ENCODE measurements at regions not wholly inside any gene's neighbourhood (a gene's known extent, or its start where the extent isn't known, plus 50 kb on each side); places are given as distances from the start of the nearest gene placed in this dataset.

DNA sequence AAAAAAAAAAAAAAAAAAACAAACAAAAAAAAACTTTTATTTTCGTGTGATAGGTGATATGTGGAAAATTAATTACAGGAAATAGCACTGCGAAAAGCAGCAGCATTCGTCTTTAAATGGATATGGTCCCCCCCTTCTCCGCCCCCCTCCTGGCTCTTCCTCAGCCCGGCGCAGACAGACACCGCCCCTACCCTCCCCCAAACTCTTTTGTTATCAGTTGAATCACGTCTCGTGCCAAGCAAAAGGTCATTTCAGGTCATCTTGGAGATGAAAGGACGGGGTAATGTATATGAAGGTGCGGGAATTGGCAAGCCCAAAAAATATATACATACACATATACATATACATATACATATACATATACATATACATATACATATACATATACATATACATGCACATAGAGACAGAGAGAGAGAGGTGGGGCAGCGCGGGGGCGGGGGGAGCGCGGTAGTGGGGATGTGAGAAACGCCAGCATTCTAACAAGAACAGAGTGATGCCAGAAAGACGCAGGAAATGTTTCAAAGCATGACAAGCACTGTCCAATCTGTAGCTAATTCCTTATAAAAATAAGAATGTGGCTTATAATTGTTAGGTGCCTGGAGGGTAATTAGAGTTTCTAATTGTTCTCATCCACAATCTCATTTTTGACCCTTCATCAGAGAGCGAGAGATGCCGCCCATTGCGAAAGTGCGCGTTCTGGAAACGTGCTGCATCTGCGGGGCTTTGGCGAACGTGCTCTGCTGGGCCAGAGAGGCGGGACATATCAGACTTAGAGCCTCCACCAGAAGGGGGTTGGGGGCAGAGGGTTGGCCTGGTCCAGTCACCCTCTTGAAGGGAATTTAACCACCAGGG, 214.5 kb upstream of the UBASH3B start:
- Mint-ChIP-seq H3K4me3 (ENCODE audit: unreplicated experiment) (peak overlapping the region; percentile 66), H3K27me3 (ENCODE audit: low read depth) (peaks cover 4% of the 10 kb centered on the region), H3K4me1 (ENCODE audit: low read depth) (peaks cover 12% of the 10 kb centered on the region), H3K9me3 (ENCODE audit: low read depth) (no peaks in the 10 kb centered on the region), H3K27ac (ENCODE audit: unreplicated experiment) (peak overlapping the region; percentile 28), H3K36me3 (ENCODE audit: low read depth) (no peaks in the 10 kb centered on the region)
- TF ChIP-seq, protein P1, sequence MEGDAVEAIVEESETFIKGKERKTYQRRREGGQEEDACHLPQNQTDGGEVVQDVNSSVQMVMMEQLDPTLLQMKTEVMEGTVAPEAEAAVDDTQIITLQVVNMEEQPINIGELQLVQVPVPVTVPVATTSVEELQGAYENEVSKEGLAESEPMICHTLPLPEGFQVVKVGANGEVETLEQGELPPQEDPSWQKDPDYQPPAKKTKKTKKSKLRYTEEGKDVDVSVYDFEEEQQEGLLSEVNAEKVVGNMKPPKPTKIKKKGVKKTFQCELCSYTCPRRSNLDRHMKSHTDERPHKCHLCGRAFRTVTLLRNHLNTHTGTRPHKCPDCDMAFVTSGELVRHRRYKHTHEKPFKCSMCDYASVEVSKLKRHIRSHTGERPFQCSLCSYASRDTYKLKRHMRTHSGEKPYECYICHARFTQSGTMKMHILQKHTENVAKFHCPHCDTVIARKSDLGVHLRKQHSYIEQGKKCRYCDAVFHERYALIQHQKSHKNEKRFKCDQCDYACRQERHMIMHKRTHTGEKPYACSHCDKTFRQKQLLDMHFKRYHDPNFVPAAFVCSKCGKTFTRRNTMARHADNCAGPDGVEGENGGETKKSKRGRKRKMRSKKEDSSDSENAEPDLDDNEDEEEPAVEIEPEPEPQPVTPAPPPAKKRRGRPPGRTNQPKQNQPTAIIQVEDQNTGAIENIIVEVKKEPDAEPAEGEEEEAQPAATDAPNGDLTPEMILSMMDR (IDR thresholded peaks at IDR 0.05) = no peak
- DNase-seq (ENCODE audit: low spot score) = no peak

GRCh38 chr11:122439866-122440810, 215.4 kb upstream of the UBASH3B start:
- peak overlapping the region; percentile 2 for H3K27ac Mint-ChIP-seq (ENCODE audit: unreplicated experiment)

GRCh38 chr11:122436188-122436555, 219.3 kb upstream of the UBASH3B start:
- TF ChIP-seq, protein P1 (IDR thresholded peaks at IDR 0.05) = no peak
- peaks cover 12% of the 10 kb centered on the region for H3K4me1 Mint-ChIP-seq (ENCODE audit: low read depth)
- H3K27me3 Mint-ChIP-seq (ENCODE audit: low read depth) = peaks cover 6% of the 10 kb centered on the region
- DNase-seq (ENCODE audit: low spot score) = no peak
- H3K4me3 Mint-ChIP-seq (ENCODE audit: unreplicated experiment) = no peak overlapping the region
- no peak overlapping the region for H3K27ac Mint-ChIP-seq (ENCODE audit: unreplicated experiment)
- H3K36me3 Mint-ChIP-seq (ENCODE audit: low read depth) = no peaks in the 10 kb centered on the region
- H3K9me3 Mint-ChIP-seq (ENCODE audit: low read depth) = no peaks in the 10 kb centered on the region

More at GRCh38 chr11:122439866-122440810, 215.4 kb upstream of the UBASH3B start:
- DNase-seq (ENCODE audit: low spot score) = no peak
- TF ChIP-seq, protein P1 (IDR thresholded peaks at IDR 0.05) = no peak
- peak overlapping the region; percentile 66 for H3K4me3 Mint-ChIP-seq (ENCODE audit: unreplicated experiment)
- peaks cover 6% of the 10 kb centered on the region for H3K27me3 Mint-ChIP-seq (ENCODE audit: low read depth)
- no peaks in the 10 kb centered on the region for H3K9me3 Mint-ChIP-seq (ENCODE audit: low read depth)
- no peaks in the 10 kb centered on the region for H3K36me3 Mint-ChIP-seq (ENCODE audit: low read depth)
- peaks cover 12% of the 10 kb centered on the region for H3K4me1 Mint-ChIP-seq (ENCODE audit: low read depth)

- Mint-ChIP-seq H3K4me1 (ENCODE audit: low read depth) (peaks cover 9% of the 10 kb centered on the region), H3K27me3 (ENCODE audit: low read depth) (peaks cover 6% of the 10 kb centered on the region), H3K4me3 (ENCODE audit: unreplicated experiment) (no peak overlapping the region), H3K9me3 (ENCODE audit: low read depth) (no peaks in the 10 kb centered on the region), H3K36me3 (ENCODE audit: low read depth) (no peaks in the 10 kb centered on the region), H3K27ac (ENCODE audit: unreplicated experiment) (no peak overlapping the region)
- no peak for DNase-seq (ENCODE audit: low spot score)
- TF ChIP-seq, protein P1 (IDR thresholded peaks at IDR 0.05) = no peak
These were observed 219.9 kb upstream of the UBASH3B start for GRCh38 chr11:122435540-122436187.

GRCh38 chr11:122434786-122435185, 220.7 kb upstream of the UBASH3B start:
- Mint-ChIP-seq H3K4me3 (ENCODE audit: unreplicated experiment) (no peak overlapping the region), H3K27ac (ENCODE audit: unreplicated experiment) (no peak overlapping the region), H3K27me3 (ENCODE audit: low read depth) (peaks cover 4% of the 10 kb centered on the region), H3K4me1 (ENCODE audit: low read depth) (peaks cover under 1% of the 10 kb centered on the region), H3K9me3 (ENCODE audit: low read depth) (no peaks in the 10 kb centered on the region), H3K36me3 (ENCODE audit: low read depth) (no peaks in the 10 kb centered on the region)
- DNase-seq (ENCODE audit: low spot score) = no peak
- TF ChIP-seq, protein P1 (IDR thresholded peaks at IDR 0.05) = no peak

Measured in chondrocyte (in vitro differentiated cells).